SK-N-SH (cell line): ENCODE measurements at regions not wholly inside any gene's neighbourhood (a gene's known extent, or its start where the extent isn't known, plus 50 kb on each side); places are given as distances from the start of the nearest gene placed in this dataset.

Experiments used
- CTCF ChIA-PET: fragments of 300-600, 350-600 bp; formaldehyde crosslinking; extraction: SDS; loops from one replicate; lab custom pipeline; 2021; lab: Yijun Ruan, JAX
- POLR2A ChIA-PET: fragments of 350-600 bp; sonication (Branson Sonifier 250); formaldehyde crosslinking; extraction: SDS; loops from one replicate; lab custom pipeline; 2020; ENCODE audit warnings: antibody characterized with exemption, inconsistent platforms; lab: Yijun Ruan, JAX
- DNase-seq: peaks from one replicate; pipeline ENCODE4 v3.0.0; 2012
- H2AFZ ChIP-seq: fragments of 200-600 bp; sonication (generic); 2 replicates; pipeline ENCODE4 v1.8.1; 2016; ENCODE audit warnings: antibody characterized with exemption, mild to moderate bottlenecking, low read depth
- H3F3A ChIP-seq: fragments of 200-600 bp; sonication (generic); replicated peaks from 2 replicates; pipeline ENCODE3; 2016; ENCODE audit warnings: antibody characterized with exemption, mild to moderate bottlenecking; ENCODE audit not compliant: insufficient read depth
- H3K27ac ChIP-seq, 2 experiments: fragments of 200-500 bp in 1 of 2; fragments of 200-600 bp in 1 of 2; sonication (Bioruptor generic) in 1 of 2; sonication (generic), shearing (Covaris generic) in 1 of 2; 2 replicates each; pipeline versions ENCODE4 v1.5.1 to v1.6.1; 2014 to 2016; ENCODE audit warnings: low read depth in 2 of 2, inconsistent platforms in 1 of 2, low read length in 1 of 2, mild to moderate bottlenecking in 1 of 2, mixed read lengths in 1 of 2
- H3K27me3 ChIP-seq: fragments of 200-600 bp; sonication (generic), shearing (Covaris generic); 2 replicates; pipeline ENCODE4 v1.6.1; 2016; ENCODE audit warnings: mixed run types; ENCODE audit not compliant: insufficient read depth
- H3K36me3 ChIP-seq, 2 experiments: fragments of 200-500 bp in 1 of 2; fragments of 200-600 bp in 1 of 2; sonication (Bioruptor generic) in 1 of 2; sonication (generic) in 1 of 2; replicated peaks in 1 of 2; 2 replicates each; pipeline versions ENCODE3 to v1.5.1; 2014 to 2016; ENCODE audit warnings: low read length in 1 of 2, mild to moderate bottlenecking in 1 of 2; ENCODE audit not compliant: insufficient read depth in 2 of 2, control insufficient read depth in 1 of 2
- H3K4me1 ChIP-seq, 2 experiments: fragments of 200-500 bp in 1 of 2; fragments of 200-600 bp in 1 of 2; sonication (Bioruptor generic) in 1 of 2; sonication (generic), shearing (Covaris generic) in 1 of 2; 2 replicates each; pipeline versions ENCODE4 v1.5.1 to v1.6.1; 2014 to 2016; ENCODE audit warnings: low read depth in 1 of 2, low read length in 1 of 2, mixed run types in 1 of 2; ENCODE audit not compliant: insufficient read depth in 2 of 2, control insufficient read depth in 1 of 2
- H3K4me2 ChIP-seq: fragments of 200-600 bp; sonication (generic), shearing (Covaris generic); 2 replicates; pipeline ENCODE4 v1.6.1; 2017; ENCODE audit warnings: mixed run types
- H3K4me3 ChIP-seq, 2 experiments: fragments of 200-500 bp in 1 of 2; fragments of 200-600 bp in 1 of 2; sonication (Bioruptor generic) in 1 of 2; sonication (generic), shearing (Covaris generic) in 1 of 2; 2 replicates each; pipeline versions ENCODE4 v1.5.1 to v1.8.1; 2014 to 2016; ENCODE audit warnings: low read depth in 2 of 2, inconsistent platforms in 1 of 2, low read length in 1 of 2, mild to moderate bottlenecking in 1 of 2, mixed read lengths in 1 of 2, moderate library complexity in 1 of 2
- H3K79me2 ChIP-seq: fragments of 200-600 bp; sonication (generic); 2 replicates; pipeline ENCODE4 v1.8.1; 2017; ENCODE audit warnings: mild to moderate bottlenecking; ENCODE audit not compliant: insufficient read depth
- H3K9ac ChIP-seq: fragments of 200-600 bp; sonication (generic); 2 replicates; pipeline ENCODE4 v1.6.1; 2017; ENCODE audit warnings: mixed run types
- H3K9me2 ChIP-seq: fragments of 200-600 bp; sonication (generic); 2 replicates; pipeline ENCODE4 v1.6.1; 2017; ENCODE audit warnings: mixed run types
- H3K9me3 ChIP-seq: fragments of 200-600 bp; sonication (generic); 2 replicates; pipeline ENCODE4 v1.6.1; 2017; ENCODE audit warnings: mixed run types, mild to moderate bottlenecking, moderate library complexity
- H4K20me1 ChIP-seq: fragments of 200-600 bp; sonication (generic); 2 replicates; pipeline ENCODE4 v1.6.1; 2017; ENCODE audit warnings: mild to moderate bottlenecking, mixed run types; ENCODE audit not compliant: insufficient read depth
- EP300 ChIP-seq, 2 experiments: IDR thresholded peaks; 2 replicates each; pipeline versions ENCODE4 v1.4.0 to v1.6.1; 2012; ENCODE audit warnings: borderline replicate concordance in 1 of 2, low read depth in 1 of 2, low read length in 1 of 2
- GATA2 ChIP-seq: sonication (generic); formaldehyde crosslinking; IDR thresholded peaks from 2 replicates; pipeline ENCODE4 v1.5.0; 2020; ENCODE audit warnings: mild to moderate bottlenecking, missing genetic modification reagents
- MXI1 ChIP-seq: IDR thresholded peaks from 2 replicates; pipeline ENCODE4 v1.6.1; 2012; ENCODE audit warnings: mild to moderate bottlenecking, low read depth, low read length, improper control_type of control experiment
- POLR2AphosphoS5 ChIP-seq: IDR thresholded peaks from 2 replicates; pipeline ENCODE4 v1.6.1; 2012; ENCODE audit warnings: low read depth, low read length
- RAD21 ChIP-seq: IDR thresholded peaks from 2 replicates; pipeline ENCODE4 v1.6.1; 2012; ENCODE audit warnings: mild to moderate bottlenecking, low read length
- RCOR1 ChIP-seq: fragments of 150-350 bp; IDR thresholded peaks from 2 replicates; pipeline ENCODE4 v1.6.1; 2017; ENCODE audit warnings: antibody characterized with exemption, low read length
- REST ChIP-seq: IDR thresholded peaks from 2 replicates; pipeline ENCODE4 v1.6.1; 2012; ENCODE audit warnings: mild to moderate bottlenecking, low read depth, low read length, moderate library complexity
- SMC3 ChIP-seq: IDR thresholded peaks from 2 replicates; pipeline ENCODE4 v1.6.1; 2012; ENCODE audit warnings: low read depth, low read length, improper control_type of control experiment
- TAF1 ChIP-seq: IDR thresholded peaks from 2 replicates; pipeline ENCODE4 v1.6.1; 2012; ENCODE audit warnings: low read depth, mild to moderate bottlenecking, low read length, moderate library complexity, borderline replicate concordance
- TCF12 ChIP-seq: IDR thresholded peaks from 2 replicates; pipeline ENCODE4 v1.4.0; 2012
- TEAD4 ChIP-seq: IDR thresholded peaks from 2 replicates; pipeline ENCODE4 v1.4.0; 2012; ENCODE audit warnings: mild to moderate bottlenecking, borderline replicate concordance; ENCODE audit not compliant: insufficient read depth
- YY1 ChIP-seq: IDR thresholded peaks from 2 replicates; pipeline ENCODE4 v1.4.0; 2012; ENCODE audit warnings: low read depth, mild to moderate bottlenecking
- ZBTB33 ChIP-seq: IDR thresholded peaks from 2 replicates; pipeline ENCODE4 v1.4.0; 2012; ENCODE audit warnings: low read depth, borderline replicate concordance
- WGBS: methylation state at CpG from one replicate; pipeline ENCODE4 v1.1.6; 2017; ENCODE audit warnings: low lambda C conversion rate; 5-methylcytosine and 5-hydroxymethylcytosine counted together

GRCh38 chr12:118912697-118913270 lies 68.6 kb upstream of the SRRM4 start:
- WGBS, result 34% methylated on average over 9 of the region's 9 CpGs
- no peak overlapping the region for H2AFZ ChIP-seq
- H3K9ac ChIP-seq, result no peak overlapping the region
- no peak for DNase-seq
- H3F3A ChIP-seq, result no peaks in the 10 kb centered on the region
- no peaks in the 10 kb centered on the region for H3K36me3 ChIP-seq
- H3K9me2 ChIP-seq, result no peaks in the 10 kb centered on the region
- no peak overlapping the region for H3K4me3 ChIP-seq
- no peaks in the 10 kb centered on the region for H3K9me3 ChIP-seq
- H3K27me3 ChIP-seq, result no peaks in the 10 kb centered on the region
- no peaks in the 10 kb centered on the region for H3K4me1 ChIP-seq
- ChIA-PET POLR2A (no interaction called here), CTCF (interaction anchor here (1.0 to 1.5 kb wide), 2 partner anchors 13 to 500 kb away, joined by 3 read pairs; no protein-coding TSS in a partner anchor)
- no peak overlapping the region for H3K4me2 ChIP-seq
- H3K27ac ChIP-seq, result no peak overlapping the region
- no peaks in the 10 kb centered on the region for H4K20me1 ChIP-seq
- no peaks in the 10 kb centered on the region for H3K79me2 ChIP-seq
- TF ChIP-seq ZBTB33, result no peak
- TF ChIP-seq MXI1, result no peak
- no peak for TF ChIP-seq RAD21
- no peak for TF ChIP-seq EP300 (IDR thresholded peaks at IDR 0.05; ENCODE audit: borderline replicate concordance in 1 of 2, low read depth in 1 of 2, low read length in 1 of 2)
- TF ChIP-seq TAF1, result no peak
- TF ChIP-seq YY1, result no peak
- no peak for TF ChIP-seq RCOR1
- TF ChIP-seq POLR2AphosphoS5, result no peak
- no peak for TF ChIP-seq GATA2 (CRISPR knock-in tag)
- TF ChIP-seq TCF12, result no peak
- no peak for TF ChIP-seq REST
- no peak for TF ChIP-seq SMC3
- no peak for TF ChIP-seq TEAD4
- TF ChIP-seq, all 33 proteins: peak for 0
